Endothelial cell of umbilical vein (primary cell): ENCODE measurements at regions not wholly inside any gene's neighbourhood (a gene's known extent, or its start where the extent isn't known, plus 50 kb on each side); places are given as distances from the start of the nearest gene placed in this dataset.
"Not testable (repeated sequence)": the region's sequence is repeated elsewhere in the genome, so short reads cannot be mapped to it uniquely, and the experiment has no call there.

ENCODE experiments used
- BruUV-seq: library from RNA; stranded (reverse); fragments of 400-500 nt; replicated peaks from 2 replicates; lab custom pipeline; 2021; lab: Mats Ljungman, UMichigan
- CTCF ChIA-PET: fragments of 300-600, 350-600 bp; sonication (Branson Sonifier 250); formaldehyde crosslinking; loops from one replicate; lab custom pipeline; 2021; ENCODE audit warnings: antibody characterized with exemption, inconsistent platforms; lab: Charles Lee
- POLR2A ChIA-PET: fragments of 300-600, 350-600 bp; sonication (Branson Sonifier 250); formaldehyde crosslinking; loops from one replicate; lab custom pipeline; 2021; ENCODE audit warnings: antibody characterized with exemption, inconsistent platforms; lab: Charles Lee
- DNase-seq: peaks from one replicate; pipeline ENCODE4 v3.0.0-alpha.2; 2011; ENCODE audit warnings: low read depth, low spot score
- FAIRE-seq: peaks from 2 replicates; lab custom pipeline; 2011; peaks lifted over from hg19 to GRCh38; lab: Jason Lieb, UNC
- H2AFZ ChIP-seq: 2 replicates; pipeline ENCODE4 v1.6.0; 2012; ENCODE audit warnings: low read depth, low read length, control low read depth, inconsistent platforms
- H3K27ac ChIP-seq: 2 replicates; pipeline ENCODE4 v1.5.1; 2011; ENCODE audit warnings: low read depth, mild to moderate bottlenecking, control low read depth, low read length, moderate library complexity; ENCODE audit not compliant: insufficient read depth
- H3K27me3 ChIP-seq, 2 experiments: 2 replicates each; pipeline versions ENCODE4 v1.6.0 to v1.6.1; 2011; ENCODE audit warnings: low read length in 2 of 2, mixed read lengths in 1 of 2; ENCODE audit not compliant: control insufficient read depth in 2 of 2, insufficient read depth in 2 of 2
- H3K36me3 ChIP-seq, 2 experiments: 2 replicates in 1 of 2; 3 replicates in 1 of 2; pipeline ENCODE4 v1.5.1; 2011; ENCODE audit warnings: low read length in 2 of 2, mild to moderate bottlenecking in 1 of 2, moderate library complexity in 1 of 2; ENCODE audit not compliant: control insufficient read depth in 2 of 2, insufficient read depth in 2 of 2; ENCODE audit errors: extremely low read depth in 1 of 2
- H3K4me1 ChIP-seq: 3 replicates; pipeline ENCODE4 v1.5.1; 2011; ENCODE audit warnings: mild to moderate bottlenecking, low read length; ENCODE audit not compliant: control insufficient read depth, insufficient read depth; ENCODE audit errors: extremely low read depth
- H3K4me2 ChIP-seq: 2 replicates; pipeline ENCODE4 v1.6.1; 2011; ENCODE audit warnings: low read length, control low read depth, mixed read lengths; ENCODE audit not compliant: insufficient read depth
- H3K4me3 ChIP-seq, 3 experiments: fragments of 200-600 bp in 1 of 3; sonication (generic), shearing (Covaris generic) in 1 of 3; replicated peaks in 1 of 3; 2 replicates each; pipeline ENCODE4 v1.5.1; 2011 to 2016; ENCODE audit warnings: control low read depth in 3 of 3, low read length in 3 of 3, mild to moderate bottlenecking in 2 of 3, inconsistent platforms in 1 of 3, low read depth in 1 of 3, moderate library complexity in 1 of 3; ENCODE audit not compliant: insufficient read depth in 1 of 3
- H3K79me2 ChIP-seq: 2 replicates; pipeline ENCODE4 v1.6.0; 2012; ENCODE audit warnings: low read length, inconsistent platforms; ENCODE audit not compliant: control insufficient read depth, insufficient read depth
- H3K9ac ChIP-seq: replicated peaks from 2 replicates; pipeline ENCODE3; 2011; ENCODE audit warnings: low read length, control low read depth; ENCODE audit not compliant: insufficient read depth; ENCODE audit errors: extremely low read depth
- H3K9me1 ChIP-seq: replicated peaks from 3 replicates; pipeline ENCODE4 v1.6.0; 2011; ENCODE audit warnings: mild to moderate bottlenecking, low read length; ENCODE audit not compliant: control insufficient read depth, insufficient read depth; ENCODE audit errors: extremely low read depth
- H3K9me3 ChIP-seq: replicated peaks from 2 replicates; pipeline ENCODE4 v1.5.1; 2012; ENCODE audit warnings: low read length, inconsistent platforms; ENCODE audit not compliant: control insufficient read depth, insufficient read depth
- H4K20me1 ChIP-seq: replicated peaks from 2 replicates; pipeline ENCODE3; 2011; ENCODE audit warnings: mild to moderate bottlenecking, low read length; ENCODE audit not compliant: control insufficient read depth, insufficient read depth; ENCODE audit errors: extremely low read depth
- EZH2 ChIP-seq: IDR thresholded peaks from 2 replicates; pipeline ENCODE4 v1.6.1; 2012; ENCODE audit warnings: borderline replicate concordance, low read depth, mild to moderate bottlenecking, moderate library complexity, low read length, inconsistent platforms; ENCODE audit not compliant: severe bottlenecking
- GATA2 ChIP-seq: IDR thresholded peaks from 2 replicates; pipeline ENCODE4 v1.7.0; 2011; ENCODE audit warnings: low read depth, mild to moderate bottlenecking, moderate library complexity, mixed read lengths, low read length; ENCODE audit not compliant: insufficient read length, insufficient read depth
- JUN ChIP-seq: IDR thresholded peaks from 2 replicates; pipeline ENCODE4 v1.6.1; 2011; ENCODE audit warnings: borderline replicate concordance, low read depth; ENCODE audit not compliant: insufficient read length, insufficient read depth
- MAX ChIP-seq: IDR thresholded peaks from 2 replicates; pipeline ENCODE4 v1.6.1; 2011; ENCODE audit not compliant: insufficient read depth, insufficient read length
- MYC ChIP-seq: IDR thresholded peaks from one replicate; pipeline ENCODE4 v1.6.1; 2011; ENCODE audit warnings: mild to moderate bottlenecking, low read depth, low read length
- dilution Hi-C: fragments of 300-500 bp; cut with MboI; formaldehyde crosslinking; loops from one replicate; pipeline ENCODE4 v1.15.0; 2019; ENCODE audit warnings: low sequenced_read_pairs; ENCODE audit not compliant: extremely low pct_ligation_motif_present
- intact Hi-C: fragments of 100-400 bp; cut with micrococcal nuclease; formaldehyde crosslinking; loops from one replicate; pipeline ENCODE4 v1.10.0; 2022

DNA sequence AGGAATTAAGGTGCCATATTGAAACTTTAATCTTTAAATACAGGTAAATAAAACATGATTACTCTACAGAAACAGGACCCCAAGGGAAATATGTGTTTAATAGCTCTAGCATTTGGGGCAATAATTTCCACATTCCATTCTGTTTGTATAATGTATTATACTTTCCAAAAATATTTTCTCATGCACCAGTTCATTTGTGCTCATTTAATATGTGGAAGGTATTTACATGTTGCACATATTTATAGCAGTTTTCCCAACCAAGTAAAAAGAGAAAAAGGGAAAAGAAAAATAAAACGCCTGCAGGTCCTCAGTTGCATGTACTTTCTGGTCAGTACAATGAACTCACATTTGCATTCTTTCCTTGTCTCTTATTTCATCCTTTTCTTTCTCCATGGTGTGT is 129.5 kb upstream of the SULF2 start:
- ChIA-PET CTCF (no interaction called here), POLR2A (no interaction called here)
- Histone ChIP-seq H3K27ac (no peak overlapping the region), H3K79me2 (no peaks in the 10 kb centered on the region), H3K36me3 (no peaks in the 10 kb centered on the region), H3K9me3 (no peaks in the 10 kb centered on the region), H3K27me3 (no peaks in the 10 kb centered on the region), H3K4me2 (no peak overlapping the region), H3K9ac (no peak overlapping the region), H4K20me1 (no peaks in the 10 kb centered on the region), H3K4me1 (no peaks in the 10 kb centered on the region), H3K9me1 (no peaks in the 10 kb centered on the region), H3K4me3 (no peak overlapping the region), H2AFZ (no peak overlapping the region)
- dilution Hi-C loops (no loop called here), intact Hi-C loops (no loop called here)
- no peak for TF ChIP-seq EZH2
- TF ChIP-seq GATA2 = no peak
- TF ChIP-seq JUN = no peak
- TF ChIP-seq MYC = no peak
- TF ChIP-seq MAX = no peak
- DNase-seq (no peak), FAIRE-seq (no peak)
- BruUV-seq = no TSS peak

GRCh38 chr20:47912786-47913501 is 127.7 kb upstream of the SULF2 start:
- H3K9ac ChIP-seq, H3K9me3 ChIP-seq, intact Hi-C loops, H4K20me1 ChIP-seq, BruUV-seq, CTCF ChIA-PET, H3K27me3 ChIP-seq, POLR2A ChIA-PET, FAIRE-seq, H3K9me1 ChIP-seq, H3K4me2 ChIP-seq, H3K79me2 ChIP-seq, DNase-seq, H3K27ac ChIP-seq, H3K36me3 ChIP-seq, H3K4me3 ChIP-seq, H3K4me1 ChIP-seq, H2AFZ ChIP-seq, dilution Hi-C loops: not testable (repeated sequence)

DNA sequence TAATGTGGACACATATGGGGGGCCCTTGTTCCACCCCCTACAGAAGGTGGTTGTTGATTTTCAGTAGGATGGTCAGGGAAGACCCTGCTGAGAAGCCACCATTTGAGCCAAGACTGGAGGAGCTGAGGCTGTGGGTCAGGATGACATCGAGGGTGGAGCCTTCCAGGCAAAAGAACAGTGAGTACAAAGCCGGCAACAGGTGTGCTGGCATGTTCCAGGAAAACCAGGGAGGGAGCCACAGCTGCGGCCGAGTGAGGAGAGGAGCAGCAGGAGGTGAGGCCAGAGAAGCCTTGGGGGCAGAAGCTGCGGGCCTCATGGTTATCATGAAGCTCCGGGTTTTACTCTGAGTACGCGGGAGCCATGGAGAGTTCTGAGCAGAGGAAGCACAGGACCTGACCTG is 126.9 kb upstream of the SULF2 start:
- intact Hi-C loops, FAIRE-seq, BruUV-seq, H3K4me1 ChIP-seq, H3K9me3 ChIP-seq, H3K9ac ChIP-seq, dilution Hi-C loops, H4K20me1 ChIP-seq, H3K27ac ChIP-seq, H2AFZ ChIP-seq, DNase-seq, H3K4me3 ChIP-seq, H3K9me1 ChIP-seq, POLR2A ChIA-PET, H3K4me2 ChIP-seq, H3K79me2 ChIP-seq, H3K27me3 ChIP-seq, H3K36me3 ChIP-seq: not testable (repeated sequence)
- CTCF ChIA-PET = interaction anchor here (1.2 kb wide), 1 partner anchor 708 kb away, joined by 3 read pairs; no protein-coding TSS in a partner anchor
